Globus pallidus (tissue), 1 donor: ENCODE measurements at regions not wholly inside any gene's neighbourhood (a gene's known extent, or its start where the extent isn't known, plus 50 kb on each side); places are given as distances from the start of the nearest gene placed in this dataset.
A peak's percentile ranks its signal among the peaks of the same experiment; 100 is the strongest.
"Not testable (repeated sequence)": the region's sequence is repeated elsewhere in the genome, so short reads cannot be mapped to it uniquely, and the experiment has no call there.

Experiments
- DNase-seq: peaks from one replicate; pipeline ENCODE4 v3.0.0-alpha.2; 2015; ENCODE audit warnings: low spot score

DNA sequence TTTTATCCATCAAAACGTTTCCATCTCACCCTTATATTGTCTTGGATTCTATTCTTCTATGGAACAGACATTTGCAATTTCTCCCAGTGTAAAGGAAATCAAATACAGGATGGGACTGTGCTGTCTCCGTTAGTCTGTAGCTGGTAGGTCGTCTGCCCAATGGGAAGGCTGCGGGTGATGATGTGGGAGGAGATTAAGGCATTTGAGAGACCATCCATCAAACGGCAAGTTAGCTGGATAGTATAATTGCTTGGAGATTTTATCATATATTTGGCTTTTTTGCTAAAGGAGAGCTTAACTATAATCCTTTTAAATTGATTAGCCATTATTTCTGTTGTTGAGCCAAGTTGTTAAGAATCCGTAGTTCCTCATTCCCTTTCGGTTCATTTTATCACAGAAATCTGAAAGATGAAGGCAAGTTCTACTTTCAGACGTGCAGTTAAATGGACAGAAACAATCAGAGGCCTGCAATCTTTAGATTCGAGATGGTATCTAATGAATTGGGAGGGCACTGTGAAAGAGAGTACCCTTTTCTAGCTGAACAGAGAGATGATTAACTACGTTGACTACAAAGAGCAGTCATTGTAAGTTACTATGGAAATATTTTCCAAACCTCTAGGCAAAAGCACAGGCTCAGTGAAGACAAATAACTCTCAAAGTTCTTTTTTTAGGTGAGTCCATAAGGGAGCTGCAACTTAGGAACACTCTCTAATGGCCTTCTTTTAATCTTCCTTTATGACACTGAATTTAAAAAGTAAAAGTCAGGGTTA is 253.3 kb upstream of the KIAA1217 start:
- no peak for DNase-seq

DNA sequence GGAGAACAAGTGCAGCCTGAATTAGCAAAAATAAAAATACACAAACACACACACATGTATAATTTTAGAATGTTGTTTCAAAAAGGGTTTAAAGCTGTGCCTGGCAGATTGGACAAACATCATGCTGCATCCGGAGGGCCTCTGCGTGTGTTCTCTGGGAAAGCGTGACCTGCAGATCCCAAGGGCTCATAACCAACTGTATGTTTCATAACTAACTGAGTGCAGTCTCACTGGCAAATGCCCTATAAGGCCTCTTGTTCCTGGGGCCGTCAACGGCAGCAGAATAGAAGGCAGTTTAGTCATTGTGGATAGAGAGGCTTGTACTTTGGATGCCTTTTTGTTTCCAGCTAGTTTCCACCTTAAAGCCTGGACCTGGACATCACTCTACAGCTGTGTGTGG is 243.8 kb upstream of the KIAA1217 start:
- no peak for DNase-seq

DNA sequence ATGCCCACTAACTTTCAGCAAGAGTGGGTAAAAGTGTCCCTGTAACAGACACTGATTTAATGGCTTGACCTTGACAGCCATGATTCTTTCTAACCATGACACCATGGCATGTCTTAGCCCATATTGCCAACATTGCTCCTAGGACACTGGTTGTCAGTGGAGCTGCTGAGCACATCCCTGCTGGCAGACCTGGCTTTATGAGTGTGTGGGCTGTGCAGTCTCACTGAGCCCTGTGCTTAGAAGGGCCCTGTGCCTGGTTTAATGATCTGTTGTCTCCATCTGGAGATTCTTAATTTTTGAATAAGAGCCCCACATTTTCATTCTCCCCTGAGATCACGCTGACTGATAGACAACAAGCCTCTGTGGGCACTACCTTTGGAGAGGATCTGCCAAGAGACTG is 243.1 kb upstream of the KIAA1217 start:
- DNase-seq: no peak

DNA sequence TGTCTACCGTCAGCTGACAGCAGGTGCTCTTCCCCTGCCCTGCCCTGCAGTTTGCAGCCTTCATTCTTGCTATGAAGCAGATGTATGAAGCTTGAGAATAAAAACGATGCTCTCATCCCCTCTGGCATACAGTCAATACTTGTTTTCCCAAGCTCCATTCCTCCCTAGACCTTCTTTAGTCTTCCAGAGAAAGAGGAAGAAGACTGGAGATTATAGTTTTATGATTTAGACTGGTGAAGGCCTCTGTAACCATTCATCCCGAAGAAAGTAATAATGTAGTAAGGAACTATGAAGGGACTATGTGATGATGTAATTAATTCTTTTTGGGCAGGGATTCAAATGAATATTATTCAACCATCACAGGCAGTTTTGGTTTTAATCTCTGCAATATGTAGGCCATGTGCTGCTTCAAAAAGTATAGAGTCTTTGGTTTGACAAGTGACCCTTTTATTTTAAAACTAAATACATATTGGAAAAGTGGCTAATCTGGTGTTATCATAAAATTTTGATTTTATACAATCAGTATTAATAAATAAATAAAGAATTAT is 242.4 kb upstream of the KIAA1217 start:
- no peak for DNase-seq

DNA sequence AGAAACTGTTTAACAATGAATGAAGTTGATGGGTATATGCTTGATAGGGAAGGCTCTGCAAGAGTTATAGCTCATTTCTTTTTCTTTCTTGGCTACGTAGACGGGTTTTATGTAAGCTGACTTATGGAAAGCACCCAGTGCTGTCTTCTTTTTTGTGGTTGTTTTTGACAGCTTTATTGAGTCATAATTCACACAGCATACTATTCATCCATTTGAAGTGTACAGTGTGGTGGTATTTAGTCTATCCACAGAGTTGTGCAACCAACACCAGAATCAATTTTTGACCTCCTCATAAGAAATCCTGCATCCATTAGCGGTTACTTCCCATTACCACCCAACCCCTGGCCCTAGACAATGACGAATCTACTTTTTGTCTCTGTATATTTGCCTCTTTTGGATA is 240.6 kb upstream of the KIAA1217 start:
- no peak for DNase-seq

DNA sequence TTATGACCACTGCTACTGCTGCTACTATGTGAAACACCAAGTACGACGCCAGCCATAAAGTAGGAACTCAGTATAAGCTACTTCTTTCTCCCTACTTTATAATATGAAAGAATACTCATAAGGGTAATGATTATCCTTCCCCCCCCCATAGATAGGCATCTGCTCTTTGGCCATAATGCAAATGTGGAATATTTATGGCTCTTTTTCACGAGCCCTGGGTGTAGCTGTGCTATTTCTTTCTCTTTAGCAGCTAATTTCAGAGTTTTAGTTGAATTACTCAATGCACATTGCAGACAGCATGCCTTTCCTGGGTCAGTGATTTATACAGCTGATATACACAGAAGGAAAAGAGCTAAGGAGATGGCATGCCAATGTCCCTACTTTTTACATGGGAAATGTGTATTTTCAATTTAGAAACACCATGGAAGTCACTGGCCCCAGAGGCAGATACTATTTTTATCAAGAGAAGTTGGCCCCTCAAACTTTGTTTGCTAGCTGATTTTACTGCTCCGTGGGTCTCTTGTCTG is 234.1 kb upstream of the KIAA1217 start:
- DNase-seq: no peak

DNA sequence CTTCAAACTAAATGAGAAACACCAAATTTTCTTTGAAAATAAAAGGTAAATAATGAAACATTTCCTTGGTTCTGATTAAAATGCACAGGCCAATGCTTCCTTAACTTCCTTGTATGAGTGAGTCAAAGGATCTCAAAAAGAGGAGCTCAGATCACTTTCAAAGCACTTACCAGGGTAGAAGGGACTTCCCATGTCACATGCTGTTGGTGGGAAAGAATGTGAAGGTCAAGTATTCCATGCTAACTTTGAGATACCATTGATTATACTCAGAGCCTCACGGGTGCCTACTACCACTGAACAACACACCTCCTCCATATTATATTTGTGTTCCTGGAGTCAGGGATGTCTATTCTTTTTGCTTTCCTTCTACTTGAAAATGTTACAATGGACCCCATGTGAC is 233.5 kb upstream of the KIAA1217 start:
- DNase-seq: no peak

DNA sequence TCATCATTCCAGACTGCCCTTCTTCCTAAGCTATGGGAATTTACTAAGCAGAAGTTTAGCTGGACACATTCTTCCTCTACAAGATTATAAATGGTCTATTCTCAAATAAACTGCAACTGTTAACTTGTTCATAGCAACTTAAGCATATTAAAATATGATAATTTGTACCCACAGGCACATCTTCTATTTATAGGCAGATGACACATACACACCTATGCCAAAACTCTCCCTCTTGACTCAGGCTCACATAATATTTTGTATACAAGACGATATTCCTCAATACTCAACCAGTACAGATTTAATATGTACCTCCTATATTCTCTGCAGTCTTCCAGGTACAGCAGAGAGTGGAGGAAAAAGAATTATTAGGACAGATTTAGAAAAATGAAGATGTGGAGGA is 232.7 kb upstream of the KIAA1217 start:
- no peak for DNase-seq

DNA sequence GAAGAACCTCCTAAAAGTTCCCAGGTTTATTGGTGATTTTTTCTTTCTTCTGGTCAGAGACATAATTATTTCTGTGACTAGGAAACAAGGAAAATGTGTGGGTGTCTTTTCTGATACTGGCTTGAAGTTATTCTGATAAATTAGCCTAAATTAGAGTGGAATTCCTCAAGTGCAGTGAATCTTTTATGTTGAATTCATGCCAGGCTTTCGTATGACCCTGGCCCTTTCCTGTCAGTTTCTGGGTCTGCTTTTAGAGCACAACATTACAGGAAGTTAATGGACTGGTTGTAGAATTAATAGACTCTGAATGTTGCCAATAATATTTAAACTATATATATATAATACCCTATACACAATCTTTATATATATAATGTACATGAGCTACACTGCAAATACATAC is 230.6 kb upstream of the KIAA1217 start:
- no peak for DNase-seq

DNA sequence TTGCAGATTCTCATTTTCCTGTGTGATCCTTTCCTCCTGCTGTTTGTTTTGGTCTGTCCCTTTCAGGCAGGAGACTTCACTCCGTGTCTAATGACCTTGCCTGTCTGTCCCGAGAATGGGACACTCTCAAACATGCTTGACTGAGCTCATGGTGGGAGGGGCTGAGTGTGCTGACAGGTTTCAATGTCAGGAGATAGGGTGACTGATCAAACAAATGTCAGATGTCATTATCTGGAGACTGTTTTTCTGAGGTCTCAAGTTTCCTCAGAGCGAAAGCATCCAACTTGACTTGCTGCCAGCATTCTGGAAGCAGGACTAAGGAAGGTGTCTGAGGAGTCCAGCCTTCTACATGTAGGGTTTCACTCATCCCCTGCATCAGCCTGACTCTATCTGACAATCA is 228.8 kb upstream of the KIAA1217 start:
- DNase-seq: no peak

DNA sequence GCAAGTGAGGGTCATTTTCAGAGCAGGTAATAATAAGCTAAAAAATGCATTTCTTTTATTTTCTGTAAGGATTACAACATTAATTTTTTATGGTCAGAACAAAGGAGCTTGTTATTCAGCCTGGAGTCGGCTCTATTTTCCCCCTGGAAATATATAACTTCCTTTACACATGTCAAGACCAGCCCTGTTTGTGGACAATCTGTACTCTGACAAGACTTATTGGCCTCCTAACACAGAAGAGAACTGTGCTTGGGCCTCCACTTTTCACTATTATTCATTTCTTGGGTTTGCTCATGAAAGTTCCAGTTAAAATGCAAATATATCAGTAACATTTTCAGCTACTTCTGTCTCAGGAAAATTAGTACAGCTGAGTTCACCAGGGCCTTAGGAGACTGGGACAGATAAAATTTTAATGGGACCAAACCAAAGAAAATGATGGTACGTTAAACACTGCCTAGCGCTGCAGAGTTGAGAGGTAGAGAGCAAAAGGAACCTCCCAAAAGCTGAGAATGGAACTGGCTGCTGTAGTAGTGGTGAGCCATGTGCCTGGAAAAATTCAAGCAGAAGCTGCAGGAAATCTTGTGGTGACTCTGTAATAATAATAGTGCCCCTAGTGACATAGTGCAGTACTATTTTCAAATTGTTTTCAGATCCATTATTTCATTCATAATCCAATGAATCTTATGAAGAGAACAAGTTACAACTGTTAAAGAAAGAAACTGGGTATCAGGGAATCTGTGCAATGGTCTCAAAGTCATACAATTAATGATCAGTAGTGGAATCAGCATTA is 227.2 kb upstream of the KIAA1217 start:
- no peak for DNase-seq

DNA sequence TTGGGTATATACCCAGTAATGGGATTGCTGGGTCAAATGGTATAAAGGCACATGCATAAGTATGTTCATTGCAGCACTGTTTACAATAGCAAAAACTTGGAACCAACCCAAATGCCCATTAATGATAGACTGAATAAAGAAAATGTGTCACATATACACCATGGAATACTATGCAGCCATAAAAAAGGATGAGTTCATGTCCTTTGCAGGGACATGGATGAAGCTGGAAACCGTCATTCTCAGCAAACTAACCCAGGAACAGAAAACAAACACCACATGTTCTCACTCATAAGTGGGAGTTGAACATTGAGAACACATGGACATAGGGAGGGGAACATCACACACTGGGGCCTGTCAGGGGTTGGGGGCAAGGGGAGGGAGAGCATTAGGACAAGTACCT is 224.5 kb upstream of the KIAA1217 start:
- not testable (repeated sequence) for DNase-seq

DNA sequence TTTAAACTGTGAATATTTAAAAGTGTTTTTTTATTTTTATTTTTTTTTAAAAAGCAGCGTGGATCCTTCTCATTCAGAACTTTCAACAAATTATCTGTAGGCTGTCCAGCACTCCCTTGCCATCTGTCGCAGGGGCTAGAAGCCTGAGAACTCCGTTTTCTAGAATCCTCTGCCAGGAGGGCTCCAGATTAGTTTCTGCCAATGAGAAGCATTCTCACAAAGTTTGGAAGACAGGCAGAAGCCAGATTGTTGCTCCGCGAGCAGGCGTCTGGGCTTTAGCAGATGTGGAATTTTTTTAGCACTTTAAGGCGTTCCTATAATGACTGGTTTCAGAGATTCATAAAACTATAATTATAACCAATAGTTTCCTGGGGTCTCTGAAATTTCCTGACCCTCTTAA is 220.9 kb upstream of the KIAA1217 start:
- no peak for DNase-seq

DNA sequence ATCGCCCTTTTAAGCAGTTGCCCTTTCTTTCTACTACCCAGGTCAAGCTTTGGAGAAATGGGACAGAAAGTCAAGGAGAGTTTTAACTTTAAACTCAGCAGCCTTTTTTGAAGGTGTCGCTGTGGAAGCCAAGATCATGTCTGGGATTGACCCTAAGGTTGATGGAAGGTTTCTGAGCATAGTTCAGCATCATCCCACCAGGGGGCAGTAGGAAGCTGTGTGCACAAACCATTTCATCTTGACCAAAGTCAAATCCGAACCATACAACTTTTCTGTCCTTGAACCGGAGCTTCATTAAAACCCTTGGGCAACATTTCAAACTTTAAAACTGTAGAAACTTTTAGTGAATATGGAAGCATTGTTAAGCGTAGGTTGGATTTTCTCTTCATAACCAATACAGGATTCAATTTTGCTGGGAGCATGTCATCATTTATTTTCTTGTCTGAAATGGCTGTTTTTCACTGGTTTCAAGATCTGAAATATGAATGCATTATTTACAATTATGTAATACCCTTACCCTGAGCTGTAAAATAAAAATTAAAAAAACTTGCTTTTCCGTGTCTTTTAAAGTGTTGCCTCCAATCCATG is 214.4 kb upstream of the KIAA1217 start:
- DNase-seq: peak; percentile 46

DNA sequence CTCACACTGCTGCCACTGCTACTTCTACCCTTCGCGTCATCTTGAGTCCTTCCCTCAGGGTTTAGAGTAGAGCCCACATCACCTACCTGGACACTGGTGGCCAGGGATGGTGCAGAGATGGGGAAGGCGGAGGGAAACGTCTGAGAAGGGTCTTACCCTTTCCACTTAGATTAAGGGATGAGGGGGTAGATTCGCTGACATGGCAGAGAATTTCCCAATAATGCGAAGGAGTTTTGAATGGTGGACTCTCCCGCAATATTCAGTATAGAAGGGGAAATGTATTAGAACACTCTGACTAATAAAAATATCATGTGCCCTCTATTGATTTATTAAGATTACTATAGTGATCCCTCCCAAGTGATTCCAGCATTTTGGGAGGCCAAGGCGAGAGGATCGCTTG is 209.5 kb upstream of the KIAA1217 start:
- no peak for DNase-seq

DNA sequence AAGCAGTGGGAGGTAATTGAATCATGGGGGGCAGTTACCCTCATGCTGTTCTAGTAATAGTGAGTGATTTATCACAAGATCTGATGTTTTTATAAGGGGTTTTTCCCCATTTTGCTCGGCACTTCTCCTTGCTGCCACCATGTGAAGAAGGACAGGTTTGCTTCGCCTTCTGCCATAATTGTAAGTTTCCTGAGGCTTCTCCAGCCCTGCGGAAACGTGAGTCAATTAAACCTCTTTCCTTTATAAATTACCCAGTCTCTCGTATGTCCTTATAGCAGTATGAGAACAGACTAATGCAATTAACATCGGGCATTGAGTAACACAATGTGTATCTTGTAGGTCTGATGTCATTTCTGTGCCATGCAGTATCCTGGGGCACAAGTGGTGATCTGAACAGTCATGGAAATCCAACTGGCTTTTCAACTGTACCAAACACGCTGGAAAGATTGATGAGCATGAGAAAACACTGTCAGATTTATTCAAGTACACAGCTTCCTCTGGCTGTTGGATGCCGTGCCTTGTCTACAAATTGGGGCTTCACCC is 208.6 kb upstream of the KIAA1217 start:
- DNase-seq: no peak

DNA sequence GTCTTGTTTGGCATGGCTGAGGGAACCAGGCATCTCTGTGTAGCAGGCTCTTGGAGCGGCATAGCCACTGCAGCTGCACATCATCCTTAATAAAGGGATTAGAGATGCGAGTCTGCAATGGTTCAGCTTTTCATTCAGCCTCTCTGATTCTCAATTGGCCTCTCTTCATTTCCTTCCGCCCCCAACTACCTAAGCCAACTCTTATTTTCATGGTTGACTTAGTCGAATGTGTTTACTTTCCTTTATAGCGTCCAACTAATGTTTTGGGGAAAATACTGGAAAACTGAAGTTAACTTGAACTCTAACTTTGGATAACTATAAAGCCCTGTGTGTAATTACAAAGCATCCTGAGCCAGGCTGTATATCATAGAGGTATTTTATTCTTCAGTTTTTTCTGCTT is 202.2 kb upstream of the KIAA1217 start:
- DNase-seq: no peak

DNA sequence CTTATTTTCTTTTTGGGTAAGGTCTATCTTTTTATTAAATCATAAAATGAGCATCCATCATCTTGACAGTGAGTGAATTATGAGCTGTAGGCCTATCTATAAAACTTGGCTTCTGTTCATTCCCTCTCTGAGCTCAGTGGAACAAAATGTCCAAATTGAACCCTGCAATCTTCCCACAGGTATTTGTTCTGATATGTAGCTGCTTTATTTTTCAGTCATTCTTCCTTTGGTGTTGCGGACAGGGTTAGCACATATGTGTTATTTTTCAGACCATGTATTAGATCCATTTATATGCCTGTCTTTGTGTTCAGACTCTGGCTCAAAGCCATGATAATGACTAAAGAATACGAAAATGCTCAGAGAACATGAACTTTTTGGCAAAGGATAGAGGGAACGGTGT is 201.6 kb upstream of the KIAA1217 start:
- no peak for DNase-seq

DNA sequence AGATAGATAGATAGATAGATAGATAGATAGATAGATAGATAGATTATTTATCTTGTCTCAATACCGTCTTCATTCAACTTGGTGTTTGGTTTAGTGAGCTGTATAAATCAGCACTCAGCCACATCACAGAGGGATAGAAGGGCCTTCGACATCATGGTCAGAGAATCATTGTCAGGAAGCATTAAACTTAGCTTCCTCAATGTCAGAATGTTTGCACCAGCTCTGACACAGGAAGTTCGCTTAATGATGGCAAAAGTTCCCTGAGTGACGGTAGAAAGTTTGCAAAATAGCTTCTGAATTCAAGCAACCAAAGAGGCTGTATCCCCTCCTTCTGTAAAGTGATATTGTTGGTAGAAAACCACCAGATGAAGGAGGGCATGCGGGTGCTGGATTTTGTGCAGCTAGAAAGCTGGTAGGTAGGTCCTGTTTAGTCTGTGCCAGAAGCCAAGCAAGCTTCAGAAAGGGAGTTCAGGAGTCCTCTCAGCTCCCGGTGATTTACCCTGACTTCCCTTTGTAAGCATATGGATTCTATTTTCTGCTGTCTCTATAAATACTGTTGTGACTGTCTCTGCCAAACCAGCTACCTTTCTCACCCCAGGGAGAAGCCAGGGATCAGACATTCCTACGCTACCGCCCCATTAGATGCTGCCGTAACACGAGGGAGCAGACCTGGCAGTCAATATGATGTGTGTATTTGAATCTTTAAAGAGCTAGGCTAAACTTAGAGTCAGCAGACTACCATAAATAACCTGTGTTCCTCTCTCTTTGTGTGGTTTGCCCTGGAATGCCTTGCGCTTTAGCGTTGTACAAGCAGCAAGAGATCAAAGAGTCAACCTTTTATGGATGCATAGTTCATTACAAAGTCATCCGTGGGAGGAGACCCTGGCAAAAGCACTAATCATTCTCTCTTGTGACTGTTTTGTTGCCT is 200.5 kb upstream of the KIAA1217 start:
- no peak for DNase-seq

DNA sequence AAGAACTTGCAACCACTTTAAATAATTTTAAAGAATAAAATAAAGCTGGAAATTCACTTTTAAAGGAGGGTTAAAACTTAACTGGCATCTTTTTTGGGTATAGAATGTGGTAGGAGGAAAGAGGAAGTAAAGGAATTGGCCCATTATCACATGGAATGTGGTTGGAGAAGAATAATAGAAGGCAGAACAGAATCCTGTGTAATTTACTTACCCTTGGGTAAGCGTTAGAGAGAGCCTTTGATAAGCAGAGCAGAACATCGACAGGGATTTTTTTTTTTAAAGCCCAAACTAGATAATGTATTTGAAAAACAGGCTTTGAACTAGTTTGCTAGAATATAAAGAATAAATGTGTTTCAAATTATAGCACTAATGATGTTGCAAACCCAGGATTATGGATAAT is 199.8 kb upstream of the KIAA1217 start:
- DNase-seq: no peak

DNA sequence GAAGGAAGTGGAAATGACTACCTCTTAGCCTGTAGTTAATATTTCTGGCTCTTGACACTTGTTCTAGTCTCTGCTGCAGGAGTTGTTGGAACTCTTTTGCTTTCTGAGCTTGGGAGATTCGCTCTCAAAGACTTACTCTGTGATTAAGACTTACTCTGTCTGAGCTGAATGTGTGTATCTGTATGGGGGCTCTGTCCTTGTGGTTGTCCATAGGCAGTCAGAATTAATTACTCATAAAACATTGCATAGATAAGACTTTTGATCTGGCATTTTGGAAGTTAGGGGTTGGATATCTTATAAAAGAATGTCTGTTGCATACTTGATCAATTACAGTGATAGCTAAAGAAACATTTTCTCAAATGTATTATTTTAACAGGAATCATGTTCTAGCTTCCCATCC is 199.2 kb upstream of the KIAA1217 start:
- DNase-seq: no peak
